ENCODE measurements at regions not wholly inside any gene's neighbourhood (a gene's known extent, or its start where the extent isn't known, plus 50 kb on each side); places are given as distances from the start of the nearest gene placed in this dataset.

GRCh38 chr12:41899577-41899976, 245.1 kb downstream of the GXYLT1 start:
- DNase-seq (ENCODE audit: low spot score) = no peak
- no peak for TF ChIP-seq CTCF (IDR thresholded peaks at IDR 0.05; ENCODE audit: borderline replicate concordance, control extremely low read depth, extremely low read depth, insufficient read depth, missing control alignments)
- in situ Hi-C loops (cut with MboI; ENCODE audit: low sequenced_read_pairs, unreplicated experiment) = no loop called here

- in situ Hi-C loops (cut with MboI; ENCODE audit: low sequenced_read_pairs, unreplicated experiment) = no loop called here
- no peak for DNase-seq (ENCODE audit: low spot score)
- no peak for TF ChIP-seq CTCF (IDR thresholded peaks at IDR 0.05; ENCODE audit: borderline replicate concordance, control extremely low read depth, extremely low read depth, insufficient read depth, missing control alignments)
These were observed 247.1 kb downstream of the GXYLT1 start for GRCh38 chr12:41897593-41897992.

GRCh38 chr12:41893491-41893890, 251.2 kb downstream of the GXYLT1 start:
- no peak for DNase-seq (ENCODE audit: low spot score)
- in situ Hi-C loops (cut with MboI; ENCODE audit: low sequenced_read_pairs, unreplicated experiment) = no loop called here
- TF ChIP-seq CTCF (IDR thresholded peaks at IDR 0.05; ENCODE audit: borderline replicate concordance, control extremely low read depth, extremely low read depth, insufficient read depth, missing control alignments) = no peak

- no peak for DNase-seq (ENCODE audit: low spot score)
- in situ Hi-C loops (cut with MboI; ENCODE audit: low sequenced_read_pairs, unreplicated experiment) = no loop called here
- TF ChIP-seq CTCF (IDR thresholded peaks at IDR 0.05; ENCODE audit: borderline replicate concordance, control extremely low read depth, extremely low read depth, insufficient read depth, missing control alignments) = no peak
These were observed 252.4 kb downstream of the GXYLT1 start for GRCh38 chr12:41892302-41892701.

GRCh38 chr12:41891226-41891625, 253.4 kb downstream of the GXYLT1 start:
- TF ChIP-seq CTCF (IDR thresholded peaks at IDR 0.05; ENCODE audit: borderline replicate concordance, control extremely low read depth, extremely low read depth, insufficient read depth, missing control alignments) = no peak
- DNase-seq (ENCODE audit: low spot score) = no peak
- in situ Hi-C loops (cut with MboI; ENCODE audit: low sequenced_read_pairs, unreplicated experiment) = no loop called here

- in situ Hi-C loops (cut with MboI; ENCODE audit: low sequenced_read_pairs, unreplicated experiment) = no loop called here
- no peak for DNase-seq (ENCODE audit: low spot score)
- TF ChIP-seq CTCF (IDR thresholded peaks at IDR 0.05; ENCODE audit: borderline replicate concordance, control extremely low read depth, extremely low read depth, insufficient read depth, missing control alignments) = no peak
These were observed 256.4 kb downstream of the GXYLT1 start for GRCh38 chr12:41888285-41888684.

All from GM13976 (cell line).